H1 (cell line): ENCODE measurements at regions not wholly inside any gene's neighbourhood (a gene's known extent, or its start where the extent isn't known, plus 50 kb on each side); places are given as distances from the start of the nearest gene placed in this dataset.

Experiments used
- CBX5 ChIP-seq: fragments of 300-800, 300-1000 bp; sonication (generic); IDR thresholded peaks from 2 replicates; pipeline ENCODE4 v1.7.1; 2016; ENCODE audit warnings: antibody characterized with exemption, low read length, low read depth
- CBX8 ChIP-seq: fragments of 300-800, 300-1000 bp; sonication (generic); IDR thresholded peaks from 2 replicates; pipeline ENCODE4 v1.7.1; 2016; ENCODE audit warnings: low read depth, low read length, borderline replicate concordance
- CREB1 ChIP-seq: IDR thresholded peaks from 2 replicates; pipeline ENCODE4 v1.6.1; 2012; ENCODE audit warnings: inconsistent platforms
- EGR1 ChIP-seq: IDR thresholded peaks from 2 replicates; pipeline ENCODE4 v1.6.1; 2011; ENCODE audit warnings: low read depth, low read length, borderline replicate concordance
- EP300 ChIP-seq, 2 experiments: IDR thresholded peaks; 1 replicate in 1 of 2; 2 replicates in 1 of 2; pipeline ENCODE4 v1.6.1; 2011 to 2012; ENCODE audit warnings: low read depth in 2 of 2, low read length in 2 of 2, mild to moderate bottlenecking in 2 of 2, borderline replicate concordance in 1 of 2, inconsistent platforms in 1 of 2, moderate library complexity in 1 of 2
- NANOG ChIP-seq: IDR thresholded peaks from 2 replicates; pipeline ENCODE4 v1.6.1; 2011; ENCODE audit warnings: low read length, low read depth, mild to moderate bottlenecking, inconsistent platforms; ENCODE audit not compliant: insufficient read depth, poor library complexity, severe bottlenecking
- POLR2A ChIP-seq, 2 experiments: IDR thresholded peaks; 1 replicate in 1 of 2; 2 replicates in 1 of 2; pipeline ENCODE4 v1.6.1; 2011; ENCODE audit warnings: low read depth in 2 of 2, low read length in 2 of 2, mild to moderate bottlenecking in 2 of 2; ENCODE audit errors: control extremely low read depth in 1 of 2
- RBBP5 ChIP-seq: IDR thresholded peaks from 2 replicates; pipeline ENCODE4 v1.7.1; 2012; ENCODE audit warnings: low read depth, mild to moderate bottlenecking, inconsistent platforms, low read length, moderate library complexity, borderline replicate concordance
- RNF2 ChIP-seq: fragments of 200-900, 300-1000 bp; sonication (generic); IDR thresholded peaks from 2 replicates; pipeline ENCODE4 v1.7.1; 2016; ENCODE audit warnings: borderline replicate concordance, low read depth, mild to moderate bottlenecking, antibody characterized with exemption, low read length; ENCODE audit not compliant: poor library complexity, severe bottlenecking; ENCODE audit errors: missing control alignments
- SIN3A ChIP-seq, 2 experiments: IDR thresholded peaks in 1 of 2; conservative IDR thresholded peaks in 1 of 2; 2 replicates each; pipeline ENCODE4 v1.6.1; 2011 to 2012; ENCODE audit warnings: low read length in 2 of 2, improper control_type of control experiment in 1 of 2, low read depth in 1 of 2, mild to moderate bottlenecking in 1 of 2
- TCF12 ChIP-seq: IDR thresholded peaks from 2 replicates; pipeline ENCODE4 v1.6.1; 2011; ENCODE audit warnings: low read depth, mild to moderate bottlenecking, low read length
- TF ChIP-seq, protein P1 (sequence below), 3 experiments: IDR thresholded peaks; 1 replicate in 2 of 3; 2 replicates in 1 of 3; pipeline versions ENCODE4 v1.5.1 to v1.6.1; 2011; ENCODE audit warnings: low read length in 3 of 3, mild to moderate bottlenecking in 3 of 3, inconsistent platforms in 2 of 3, low read depth in 1 of 3, moderate library complexity in 1 of 3; ENCODE audit not compliant: insufficient read depth in 1 of 3; ENCODE audit errors: control extremely low read depth in 1 of 3

DNA sequence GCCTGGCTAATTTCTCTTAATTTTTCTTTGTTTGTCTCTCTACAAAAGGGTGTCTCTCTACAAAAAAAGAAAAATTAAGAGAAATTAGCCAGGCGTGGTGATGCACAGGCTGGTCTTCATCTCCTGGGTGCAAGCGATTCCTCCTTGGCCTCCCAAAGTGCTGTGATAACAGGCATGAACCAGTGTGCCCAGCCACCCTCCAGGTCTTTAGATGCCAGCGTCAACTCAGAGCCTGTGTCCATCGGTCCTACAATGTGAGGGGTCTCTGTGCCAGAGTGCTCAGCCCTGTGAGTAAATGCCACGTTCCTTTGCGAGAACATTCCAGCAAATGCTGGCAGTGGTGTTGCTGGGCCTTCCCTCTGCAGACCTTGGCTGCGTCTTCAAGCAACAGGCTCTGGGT, 62.7 kb downstream of the IGF2 start:
- TF ChIP-seq TCF12 (no peak), RNF2 (no peak), EGR1 (no peak), EP300 (IDR thresholded peaks at IDR 0.05; ENCODE audit: borderline replicate concordance in 1 of 2, low read depth in 2 of 2, low read length in 2 of 2) (no peak), CBX5 (no peak), SIN3A (conservative IDR thresholded peaks at IDR 0.05 in 1 of 2, IDR thresholded peaks at IDR 0.05 in 1 of 2; ENCODE audit: low read depth in 1 of 2, low read length in 2 of 2) (no peak), NANOG (no peak), POLR2A (IDR thresholded peaks at IDR 0.05; ENCODE audit: control extremely low read depth in 1 of 2, low read depth in 2 of 2, low read length in 2 of 2) (no peak), CREB1 (no peak), RBBP5 (no peak), CBX8 (no peak)
- TF ChIP-seq, protein P1, sequence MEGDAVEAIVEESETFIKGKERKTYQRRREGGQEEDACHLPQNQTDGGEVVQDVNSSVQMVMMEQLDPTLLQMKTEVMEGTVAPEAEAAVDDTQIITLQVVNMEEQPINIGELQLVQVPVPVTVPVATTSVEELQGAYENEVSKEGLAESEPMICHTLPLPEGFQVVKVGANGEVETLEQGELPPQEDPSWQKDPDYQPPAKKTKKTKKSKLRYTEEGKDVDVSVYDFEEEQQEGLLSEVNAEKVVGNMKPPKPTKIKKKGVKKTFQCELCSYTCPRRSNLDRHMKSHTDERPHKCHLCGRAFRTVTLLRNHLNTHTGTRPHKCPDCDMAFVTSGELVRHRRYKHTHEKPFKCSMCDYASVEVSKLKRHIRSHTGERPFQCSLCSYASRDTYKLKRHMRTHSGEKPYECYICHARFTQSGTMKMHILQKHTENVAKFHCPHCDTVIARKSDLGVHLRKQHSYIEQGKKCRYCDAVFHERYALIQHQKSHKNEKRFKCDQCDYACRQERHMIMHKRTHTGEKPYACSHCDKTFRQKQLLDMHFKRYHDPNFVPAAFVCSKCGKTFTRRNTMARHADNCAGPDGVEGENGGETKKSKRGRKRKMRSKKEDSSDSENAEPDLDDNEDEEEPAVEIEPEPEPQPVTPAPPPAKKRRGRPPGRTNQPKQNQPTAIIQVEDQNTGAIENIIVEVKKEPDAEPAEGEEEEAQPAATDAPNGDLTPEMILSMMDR (IDR thresholded peaks at IDR 0.05; ENCODE audit: control extremely low read depth in 1 of 3, insufficient read depth in 1 of 3, low read depth in 1 of 3, low read length in 3 of 3) = no peak
